ENCODE measurements at regions not wholly inside any gene's neighbourhood (a gene's known extent, or its start where the extent isn't known, plus 50 kb on each side); places are given as distances from the start of the nearest gene placed in this dataset.

DNA sequence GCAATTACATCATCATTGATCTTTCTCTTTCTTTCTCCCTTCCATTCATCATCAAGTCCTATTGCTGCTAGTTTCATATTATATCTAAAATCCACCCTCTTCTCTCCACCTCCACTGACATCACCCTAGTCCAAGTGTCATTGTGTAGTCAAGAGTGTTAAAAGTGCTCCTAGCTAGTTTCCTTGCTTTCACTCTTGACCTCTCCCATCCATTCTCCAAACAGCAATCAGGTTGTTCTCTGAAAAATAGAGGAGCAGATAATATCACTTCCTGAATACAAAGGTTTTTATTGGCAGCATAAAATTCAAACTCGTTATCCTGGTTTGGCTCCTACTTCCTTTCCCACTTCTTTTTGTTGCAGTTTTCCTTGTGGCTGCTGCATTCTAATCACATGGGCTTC, 61.6 kb upstream of the PHF14 start:
- TF ChIP-seq POLR2A (IDR thresholded peaks at IDR 0.05; ENCODE audit: extremely low read depth, insufficient read length), result no peak
- TF ChIP-seq, protein P1, sequence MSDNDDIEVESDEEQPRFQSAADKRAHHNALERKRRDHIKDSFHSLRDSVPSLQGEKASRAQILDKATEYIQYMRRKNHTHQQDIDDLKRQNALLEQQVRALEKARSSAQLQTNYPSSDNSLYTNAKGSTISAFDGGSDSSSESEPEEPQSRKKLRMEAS (IDR thresholded peaks at IDR 0.05; ENCODE audit: low read depth, low read length), result no peak
- TF ChIP-seq CTCF (IDR thresholded peaks at IDR 0.05; ENCODE audit: low read depth, low read length), result no peak
- TF ChIP-seq MYC (IDR thresholded peaks at IDR 0.05; ENCODE audit: low read depth, low read length), result no peak

Measured in NB4 (cell line).